K562 (cell line): ENCODE measurements at regions not wholly inside any gene's neighbourhood (a gene's known extent, or its start where the extent isn't known, plus 50 kb on each side); places are given as distances from the start of the nearest gene placed in this dataset.
A peak's percentile ranks its signal among the peaks of the same experiment; 100 is the strongest.

Experiments
- BRCA1 ChIP-seq, 2 experiments: fragments of 450-650 bp in 1 of 2; sonication (generic) in 1 of 2; formaldehyde crosslinking in 1 of 2; IDR thresholded peaks; 2 replicates each; pipeline versions ENCODE4 v1.5.0 to v1.6.1; 2017 to 2020; ENCODE audit warnings: mild to moderate bottlenecking in 1 of 2, missing genetic modification reagents in 1 of 2
- CBX5 ChIP-seq: IDR thresholded peaks from 2 replicates; pipeline ENCODE4 v1.6.1; 2014; ENCODE audit warnings: low read depth, borderline replicate concordance
- CHCHD3 ChIP-seq: fragments of 250-450 bp; sonication (Bioruptor Pico); IDR thresholded peaks from 2 replicates; pipeline ENCODE4 v2.1.2; 2022; ENCODE audit warnings: mild to moderate bottlenecking
- FOSL1 ChIP-seq: fragments of 200-800 bp; sonication (Bioruptor generic); conservative IDR thresholded peaks from 2 replicates; pipeline ENCODE4 v1.6.1; 2016; ENCODE audit warnings: missing genetic modification characterization, missing compliant biosample characterization
- FOXM1 ChIP-seq, 2 experiments: fragments of 450-650 bp in 1 of 2; sonication (generic) in 1 of 2; formaldehyde crosslinking in 1 of 2; IDR thresholded peaks; 2 replicates each; pipeline versions ENCODE4 v1.6.1 to v1.9.0; 2017 to 2022; ENCODE audit warnings: low read depth in 2 of 2, mild to moderate bottlenecking in 2 of 2, missing genetic modification reagents in 1 of 2, moderate library complexity in 1 of 2
- JUND ChIP-seq, 2 experiments: IDR thresholded peaks; 2 replicates in 1 of 2; 3 replicates in 1 of 2; pipeline ENCODE4 v1.6.1; 2011; ENCODE audit warnings: borderline replicate concordance in 2 of 2, low read depth in 2 of 2, low read length in 2 of 2, improper control_type of control experiment in 1 of 2, missing biosample characterization in 1 of 2, missing genetic modification characterization in 1 of 2, missing genetic modification reagents in 1 of 2
- KDM4B ChIP-seq, 2 experiments: fragments of 450-650 bp in 1 of 2; sonication (generic) in 1 of 2; IDR thresholded peaks; 2 replicates each; pipeline ENCODE4 v1.6.1; 2016 to 2017; ENCODE audit warnings: borderline replicate concordance in 2 of 2, antibody characterized with exemption in 1 of 2, low read depth in 1 of 2, mild to moderate bottlenecking in 1 of 2
- KLF16 ChIP-seq: IDR thresholded peaks from 2 replicates; pipeline ENCODE4 v1.6.1; 2016; ENCODE audit warnings: antibody characterized with exemption
- MCM7 ChIP-seq, 2 experiments: fragments of 450-650 bp; IDR thresholded peaks; 2 replicates each; pipeline ENCODE4 v1.6.1; 2016 to 2018
- RNF2 ChIP-seq: sonication (generic); IDR thresholded peaks from 2 replicates; pipeline ENCODE4 v1.6.1; 2016
- TEAD4 ChIP-seq, 2 experiments: sonication (generic) in 1 of 2; formaldehyde crosslinking in 1 of 2; IDR thresholded peaks; 2 replicates each; pipeline versions ENCODE4 v1.6.1 to v1.8.0; 2012 to 2022; ENCODE audit warnings: borderline replicate concordance in 1 of 2, inconsistent platforms in 1 of 2, low read length in 1 of 2, mild to moderate bottlenecking in 1 of 2, missing genetic modification reagents in 1 of 2
- ZEB2 ChIP-seq: fragments of 450-650 bp; IDR thresholded peaks from 2 replicates; pipeline ENCODE4 v1.6.1; 2016
- ZKSCAN1 ChIP-seq: fragments of 150-350 bp; IDR thresholded peaks from 2 replicates; pipeline ENCODE4 v1.6.1; 2016; ENCODE audit warnings: low read depth, low read length
- ZNF699 ChIP-seq: fragments of 250-450 bp; sonication (Bioruptor Pico); IDR thresholded peaks from 2 replicates; pipeline ENCODE4 v1.8.0; 2021; ENCODE audit warnings: mild to moderate bottlenecking, moderate library complexity; ENCODE audit not compliant: insufficient replicate concordance
- TF ChIP-seq, protein P1 (sequence below), 2 experiments: fragments of 450-650 bp in 1 of 2; sonication (generic) in 1 of 2; formaldehyde crosslinking in 1 of 2; IDR thresholded peaks in 1 of 2; conservative IDR thresholded peaks in 1 of 2; 2 replicates each; pipeline versions ENCODE4 v1.6.1 to v1.8.1; 2016 to 2023; ENCODE audit warnings: mild to moderate bottlenecking in 2 of 2, moderate library complexity in 2 of 2, inconsistent platforms in 1 of 2, missing genetic modification reagents in 1 of 2
- TF ChIP-seq, protein P2 (sequence below): fragments of 250-450 bp; sonication (Bioruptor Pico); IDR thresholded peaks from 2 replicates; pipeline ENCODE4 v1.8.0; 2021; ENCODE audit warnings: mild to moderate bottlenecking, moderate library complexity
- TF ChIP-seq, protein P3 (sequence below): fragments of 200-800 bp; sonication (Bioruptor generic); IDR thresholded peaks from 2 replicates; pipeline ENCODE4 v1.6.1; 2017; ENCODE audit warnings: missing genetic modification characterization, missing compliant biosample characterization

DNA sequence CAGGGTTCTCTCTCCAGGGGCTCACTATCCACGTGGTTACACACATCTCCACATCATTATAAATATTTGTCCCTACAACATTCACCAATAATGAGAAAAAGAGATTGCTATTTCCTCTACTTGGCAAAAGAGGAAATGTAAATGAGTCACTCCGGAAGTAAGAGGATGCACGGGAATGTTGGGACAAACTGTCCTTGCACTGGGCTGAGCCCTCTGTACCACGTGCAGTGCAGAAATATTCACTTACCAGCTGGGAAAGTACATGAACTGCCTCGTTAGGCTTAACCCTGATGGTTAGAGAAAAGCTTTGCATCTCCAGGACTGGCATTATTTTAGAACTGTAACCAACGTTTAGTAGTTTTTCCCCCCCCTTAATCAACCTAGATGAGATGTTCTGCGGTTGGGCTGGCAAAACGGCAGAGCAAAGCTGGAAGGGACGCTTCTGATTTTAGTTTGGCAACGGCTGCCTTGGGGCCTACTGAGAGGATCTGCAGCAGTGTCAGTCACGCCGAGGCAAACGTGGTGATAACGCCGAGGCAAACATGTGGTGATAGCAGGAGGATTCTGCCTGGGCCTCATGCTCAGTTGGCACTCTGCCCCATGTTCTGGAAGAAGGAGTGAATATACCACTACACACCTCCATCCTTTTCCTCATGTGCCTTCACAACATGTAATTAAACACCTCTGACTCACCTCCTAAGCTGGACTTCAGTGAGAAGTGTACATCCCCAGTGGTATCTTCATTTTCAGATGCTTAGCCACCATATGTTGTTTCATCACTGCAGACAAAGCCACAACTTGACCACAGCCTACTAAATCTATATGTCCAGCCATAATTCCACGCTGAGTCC is 661.4 kb upstream of the KLF4 start (continued):
- TF ChIP-seq, protein P1, sequence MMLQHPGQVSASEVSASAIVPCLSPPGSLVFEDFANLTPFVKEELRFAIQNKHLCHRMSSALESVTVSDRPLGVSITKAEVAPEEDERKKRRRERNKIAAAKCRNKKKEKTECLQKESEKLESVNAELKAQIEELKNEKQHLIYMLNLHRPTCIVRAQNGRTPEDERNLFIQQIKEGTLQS (IDR thresholded peaks at IDR 0.05), result peak; percentile 47
- TF ChIP-seq, protein P1 (CRISPR knock-in tag; conservative IDR thresholded peaks at IDR 0.05), result no peak
- TF ChIP-seq CHCHD3, result no peak
- TF ChIP-seq CBX5, result no peak
- peak; percentile 63 for TF ChIP-seq FOSL1 (tag)
- no peak for TF ChIP-seq ZNF699 (CRISPR knock-in tag)
- TF ChIP-seq, protein P2, sequence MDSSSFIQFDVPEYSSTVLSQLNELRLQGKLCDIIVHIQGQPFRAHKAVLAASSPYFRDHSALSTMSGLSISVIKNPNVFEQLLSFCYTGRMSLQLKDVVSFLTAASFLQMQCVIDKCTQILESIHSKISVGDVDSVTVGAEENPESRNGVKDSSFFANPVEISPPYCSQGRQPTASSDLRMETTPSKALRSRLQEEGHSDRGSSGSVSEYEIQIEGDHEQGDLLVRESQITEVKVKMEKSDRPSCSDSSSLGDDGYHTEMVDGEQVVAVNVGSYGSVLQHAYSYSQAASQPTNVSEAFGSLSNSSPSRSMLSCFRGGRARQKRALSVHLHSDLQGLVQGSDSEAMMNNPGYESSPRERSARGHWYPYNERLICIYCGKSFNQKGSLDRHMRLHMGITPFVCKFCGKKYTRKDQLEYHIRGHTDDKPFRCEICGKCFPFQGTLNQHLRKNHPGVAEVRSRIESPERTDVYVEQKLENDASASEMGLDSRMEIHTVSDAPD (CRISPR knock-in tag), result no peak
- TF ChIP-seq JUND (IDR thresholded peaks at IDR 0.05; ENCODE audit: borderline replicate concordance, low read depth, low read length), result peak; percentile 46; the same call in 1 of the 2 replicates
- TF ChIP-seq JUND (tag; IDR thresholded peaks at IDR 0.05; ENCODE audit: borderline replicate concordance, low read depth, low read length), result no peak
- TF ChIP-seq FOXM1 (IDR thresholded peaks at IDR 0.05; ENCODE audit: low read depth), result no peak
- no peak for TF ChIP-seq FOXM1 (CRISPR knock-in tag; IDR thresholded peaks at IDR 0.05; ENCODE audit: low read depth)
- peak; percentile 30; the same call in 1 of the 2 replicates for TF ChIP-seq KLF16
- no peak for TF ChIP-seq RNF2
- no peak for TF ChIP-seq BRCA1 (IDR thresholded peaks at IDR 0.05)
- TF ChIP-seq BRCA1 (CRISPR knock-in tag; IDR thresholded peaks at IDR 0.05), result no peak
- no peak for TF ChIP-seq MCM7 (IDR thresholded peaks at IDR 0.05)
- TF ChIP-seq, protein P3, sequence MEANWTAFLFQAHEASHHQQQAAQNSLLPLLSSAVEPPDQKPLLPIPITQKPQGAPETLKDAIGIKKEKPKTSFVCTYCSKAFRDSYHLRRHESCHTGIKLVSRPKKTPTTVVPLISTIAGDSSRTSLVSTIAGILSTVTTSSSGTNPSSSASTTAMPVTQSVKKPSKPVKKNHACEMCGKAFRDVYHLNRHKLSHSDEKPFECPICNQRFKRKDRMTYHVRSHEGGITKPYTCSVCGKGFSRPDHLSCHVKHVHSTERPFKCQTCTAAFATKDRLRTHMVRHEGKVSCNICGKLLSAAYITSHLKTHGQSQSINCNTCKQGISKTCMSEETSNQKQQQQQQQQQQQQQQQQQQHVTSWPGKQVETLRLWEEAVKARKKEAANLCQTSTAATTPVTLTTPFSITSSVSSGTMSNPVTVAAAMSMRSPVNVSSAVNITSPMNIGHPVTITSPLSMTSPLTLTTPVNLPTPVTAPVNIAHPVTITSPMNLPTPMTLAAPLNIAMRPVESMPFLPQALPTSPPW (CRISPR knock-in tag), result peak; percentile 15; the same call in 1 of the 2 replicates
- no peak for TF ChIP-seq KDM4B (IDR thresholded peaks at IDR 0.05; ENCODE audit: borderline replicate concordance in 2 of 2, low read depth in 1 of 2)
- TF ChIP-seq ZEB2, result no peak
- peak; percentile 79 for TF ChIP-seq TEAD4 (IDR thresholded peaks at IDR 0.05; ENCODE audit: low read length)
- TF ChIP-seq TEAD4 (CRISPR knock-in tag; IDR thresholded peaks at IDR 0.05; ENCODE audit: borderline replicate concordance), result no peak
- no peak for TF ChIP-seq ZKSCAN1
